Muscle of leg (tissue), 3 donors: ENCODE measurements at regions not wholly inside any gene's neighbourhood (a gene's known extent, or its start where the extent isn't known, plus 50 kb on each side); places are given as distances from the start of the nearest gene placed in this dataset.
A peak's percentile ranks its signal among the peaks of the same experiment; 100 is the strongest.

Experiments
- DNase-seq: peaks from one replicate; pipeline ENCODE4 v3.0.0; 2013
- H3K27ac ChIP-seq: one replicate; pipeline ENCODE4 v1.5.1; 2013; ENCODE audit warnings: mild to moderate bottlenecking, low read length, control low read depth
- H3K27me3 ChIP-seq: one replicate; pipeline ENCODE4 v1.6.1; 2013; ENCODE audit warnings: low read length; ENCODE audit not compliant: control insufficient read depth, insufficient read depth
- H3K36me3 ChIP-seq: one replicate; pipeline ENCODE4 v1.6.1; 2013; ENCODE audit warnings: low read length; ENCODE audit not compliant: control insufficient read depth, insufficient read depth
- H3K4me1 ChIP-seq: one replicate; pipeline ENCODE4 v1.6.1; 2013; ENCODE audit warnings: low read length; ENCODE audit not compliant: control insufficient read depth, insufficient read depth
- H3K4me3 ChIP-seq: one replicate; pipeline ENCODE4 v1.5.1; 2013; ENCODE audit warnings: low read length, control low read depth
- H3K9me3 ChIP-seq: replicated peaks from 2 replicates; pipeline ENCODE4 v1.6.1; 2013; ENCODE audit warnings: low read depth, low read length; ENCODE audit not compliant: control insufficient read depth
- WGBS: methylation state at CpG from one replicate; pipeline ENCODE4 v1.1.5; 2013; ENCODE audit warnings: missing lambda C conversion rate; ENCODE audit not compliant: insufficient coverage; 5-methylcytosine and 5-hydroxymethylcytosine counted together

DNA sequence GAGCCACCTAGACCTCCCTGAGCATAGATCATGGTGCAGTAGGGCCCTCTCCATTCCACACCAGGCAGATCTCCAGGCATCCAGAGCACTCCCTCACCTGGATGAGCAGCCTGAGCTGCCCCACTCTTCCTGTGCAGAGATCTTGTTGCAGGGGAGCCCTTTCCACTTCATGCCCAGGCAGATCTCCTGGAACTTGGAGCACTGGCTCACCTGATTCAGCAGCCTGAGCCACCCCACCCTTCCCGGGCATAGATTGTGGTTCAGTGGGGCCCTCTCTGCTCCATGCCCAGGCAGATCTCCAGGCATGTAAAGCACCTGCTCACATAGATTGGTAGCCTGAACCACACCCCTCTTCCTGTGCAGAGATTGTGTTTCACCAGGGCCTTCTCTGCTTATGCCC is 78.0 kb downstream of the SEC16B start:
- no peak overlapping the region for H3K4me3 ChIP-seq
- 100% methylated on average over 1 of the region's 1 CpG for WGBS

DNA sequence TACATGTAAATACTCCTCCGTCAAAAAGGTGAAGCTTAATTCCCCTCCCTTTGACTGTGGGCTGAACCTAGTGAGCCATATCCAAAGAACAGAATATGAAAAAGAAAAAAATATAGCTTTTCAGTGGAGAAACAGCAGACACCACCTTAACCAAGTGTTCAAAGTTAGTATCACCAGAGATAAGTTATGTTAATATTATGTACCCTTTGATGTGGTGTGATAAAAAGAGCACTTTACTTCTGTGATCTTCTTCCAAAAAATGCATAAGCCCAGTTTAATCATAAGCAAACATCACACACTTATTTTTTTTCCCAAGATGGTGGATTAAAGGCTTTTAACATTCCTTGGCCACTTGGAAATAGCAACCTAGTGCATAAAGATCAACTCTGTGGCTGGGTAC is 79.4 kb downstream of the SEC16B start:
- DNase-seq, result no peak
- H3K4me3 ChIP-seq, result no peak overlapping the region
- no peaks in the 10 kb centered on the region for H3K36me3 ChIP-seq
- no peak overlapping the region for H3K27ac ChIP-seq
- H3K4me1 ChIP-seq, result no peaks in the 10 kb centered on the region
- H3K9me3 ChIP-seq, result peaks cover 10% of the 10 kb centered on the region
- H3K27me3 ChIP-seq, result peaks cover 2% of the 10 kb centered on the region
- WGBS, result no CpG with 5 or more reads among the region's 1 CpG

More for the DNA sequence above, 78.0 kb downstream of the SEC16B start:
- Histone ChIP-seq H3K27me3 (peaks cover 2% of the 10 kb centered on the region), H3K4me1 (no peaks in the 10 kb centered on the region), H3K27ac (no peak overlapping the region), H3K36me3 (no peaks in the 10 kb centered on the region), H3K9me3 (peaks cover 10% of the 10 kb centered on the region)
- DNase-seq, result no peak

DNA sequence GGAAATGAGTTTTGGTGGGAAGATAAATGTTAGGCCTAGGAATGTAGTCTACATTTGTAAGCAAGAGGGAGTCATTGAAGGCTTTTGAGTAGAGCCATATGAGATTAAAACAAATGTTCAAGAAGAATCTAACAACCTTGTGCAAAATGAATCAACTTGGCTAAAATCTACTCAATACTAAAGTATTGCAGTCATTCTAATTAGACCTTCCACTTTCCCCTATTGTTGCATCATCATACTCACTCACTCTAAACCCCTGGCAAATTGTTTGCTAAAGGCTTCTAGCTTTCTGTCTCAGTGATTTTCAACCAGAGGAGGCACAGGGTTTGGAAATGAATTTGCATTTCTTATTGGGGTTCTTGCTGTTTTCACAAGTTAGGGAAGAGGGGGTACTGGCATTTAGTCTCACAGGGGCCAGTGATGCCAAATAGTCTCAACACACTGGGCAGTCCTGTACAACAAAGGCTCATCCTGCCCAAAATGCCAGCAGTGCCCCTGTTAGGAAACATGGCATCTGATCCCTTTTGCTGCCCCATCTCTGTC is 85.3 kb downstream of the SEC16B start:
- Histone ChIP-seq H3K27ac (no peak overlapping the region), H3K27me3 (no peaks in the 10 kb centered on the region), H3K4me3 (no peak overlapping the region), H3K4me1 (no peaks in the 10 kb centered on the region), H3K36me3 (no peaks in the 10 kb centered on the region), H3K9me3 (no peaks in the 10 kb centered on the region)
- no peak for DNase-seq

DNA sequence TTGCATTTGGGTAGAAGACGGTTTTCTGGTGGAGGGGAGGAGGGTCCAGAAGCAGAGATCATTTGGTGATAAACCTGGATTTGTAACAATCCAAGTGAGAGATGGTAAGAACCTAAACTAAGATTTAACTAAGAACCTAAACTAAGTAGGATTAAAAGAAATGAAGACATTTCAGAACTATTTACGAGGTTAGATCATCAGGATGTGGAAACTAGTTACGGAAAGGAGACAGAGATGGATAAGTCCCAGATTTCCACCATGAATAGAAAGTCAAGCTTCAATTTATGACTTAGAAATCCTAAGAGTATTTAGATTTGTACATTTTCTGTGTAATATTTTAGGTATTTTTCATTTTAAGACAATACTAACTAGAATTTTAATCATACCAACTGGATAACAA is 86.3 kb downstream of the SEC16B start:
- no peaks in the 10 kb centered on the region for H3K4me1 ChIP-seq
- H3K27me3 ChIP-seq, result no peaks in the 10 kb centered on the region
- WGBS, result no CpG with 5 or more reads among the region's 3 CpGs
- H3K9me3 ChIP-seq, result no peaks in the 10 kb centered on the region
- H3K27ac ChIP-seq, result no peak overlapping the region
- no peak overlapping the region for H3K4me3 ChIP-seq
- H3K36me3 ChIP-seq, result no peaks in the 10 kb centered on the region
- no peak for DNase-seq

DNA sequence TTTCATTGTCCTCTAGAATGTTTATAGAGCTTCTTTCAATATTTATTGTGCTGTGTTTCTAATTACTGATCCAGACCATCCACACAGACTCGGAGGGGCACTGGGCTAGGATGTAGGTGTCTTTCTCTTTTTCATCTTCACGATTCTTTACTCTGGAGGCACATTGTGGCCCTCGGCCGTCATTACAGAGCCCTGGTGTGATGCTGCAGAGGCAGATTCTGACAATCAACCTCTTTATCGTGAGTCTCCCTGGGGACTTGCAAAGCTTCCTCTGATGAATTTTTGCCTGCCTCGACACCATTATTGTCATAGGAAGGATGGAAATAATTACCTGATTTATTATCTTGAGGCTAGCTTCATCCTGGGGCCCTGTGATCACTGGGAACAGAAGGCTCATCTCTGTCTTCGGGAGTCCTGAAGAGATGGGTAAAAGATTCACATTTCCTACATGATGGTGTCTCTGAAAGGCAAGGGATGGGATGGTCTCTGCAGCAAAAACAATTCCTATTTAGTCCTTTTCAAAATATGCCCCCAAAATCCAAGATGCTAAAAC is 89.4 kb downstream of the SEC16B start:
- H3K4me1 ChIP-seq, result no peaks in the 10 kb centered on the region
- no peaks in the 10 kb centered on the region for H3K36me3 ChIP-seq
- no peak for DNase-seq
- H3K9me3 ChIP-seq, result no peaks in the 10 kb centered on the region
- H3K27me3 ChIP-seq, result no peaks in the 10 kb centered on the region
- WGBS, result no CpG with 5 or more reads among the region's 7 CpGs
- no peak overlapping the region for H3K27ac ChIP-seq
- H3K4me3 ChIP-seq, result no peak overlapping the region

DNA sequence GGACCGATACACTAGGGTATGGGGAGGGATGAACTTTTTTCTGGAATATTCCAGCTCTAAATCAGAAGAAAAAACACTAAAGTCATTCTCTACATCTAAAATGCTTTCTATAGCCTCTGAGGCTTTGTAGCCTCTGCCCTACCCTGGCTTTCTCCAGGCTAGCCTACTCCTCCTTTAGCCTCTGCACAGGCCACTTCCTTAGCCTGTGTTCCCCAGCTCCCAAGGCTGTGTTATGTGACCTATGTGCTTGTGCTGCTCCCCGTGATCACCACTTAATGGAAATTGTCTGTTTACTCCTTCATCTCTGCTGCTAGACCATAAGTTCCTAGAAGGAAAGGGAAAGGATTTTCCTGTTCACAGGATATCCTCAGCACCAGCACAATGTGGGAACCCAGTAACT is 92.8 kb downstream of the SEC16B start:
- DNase-seq, result no peak
- Histone ChIP-seq H3K9me3 (no peaks in the 10 kb centered on the region), H3K27me3 (no peaks in the 10 kb centered on the region), H3K4me1 (no peaks in the 10 kb centered on the region), H3K27ac (no peak overlapping the region), H3K36me3 (no peaks in the 10 kb centered on the region), H3K4me3 (no peak overlapping the region)
- WGBS, result no CpG with 5 or more reads among the region's 2 CpGs

DNA sequence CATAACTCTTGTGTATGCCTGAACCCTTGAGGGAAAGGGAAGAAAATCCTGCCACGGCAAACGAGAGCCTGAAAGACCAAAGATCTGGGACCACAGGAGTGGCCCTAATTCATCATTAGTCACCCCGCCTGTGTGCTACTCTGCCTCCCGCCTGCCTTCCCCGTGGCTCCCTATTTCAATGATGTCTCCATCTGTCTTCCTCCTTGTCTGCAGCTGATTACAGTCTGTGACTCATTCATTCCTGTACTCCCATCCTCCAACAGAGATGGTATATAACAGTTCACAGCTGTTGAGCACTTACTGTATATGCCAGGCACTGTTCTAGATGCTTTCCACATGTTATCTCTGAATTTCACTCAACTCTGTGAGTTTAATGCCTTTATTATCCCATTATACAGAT is 96.6 kb downstream of the SEC16B start:
- H3K27me3 ChIP-seq, result no peaks in the 10 kb centered on the region
- DNase-seq, result peak; percentile 29
- WGBS, result 21% methylated on average over 5 of the region's 5 CpGs
- no peaks in the 10 kb centered on the region for H3K9me3 ChIP-seq
- H3K27ac ChIP-seq, result no peak overlapping the region
- no peak overlapping the region for H3K4me3 ChIP-seq
- no peaks in the 10 kb centered on the region for H3K36me3 ChIP-seq
- H3K4me1 ChIP-seq, result no peaks in the 10 kb centered on the region

DNA sequence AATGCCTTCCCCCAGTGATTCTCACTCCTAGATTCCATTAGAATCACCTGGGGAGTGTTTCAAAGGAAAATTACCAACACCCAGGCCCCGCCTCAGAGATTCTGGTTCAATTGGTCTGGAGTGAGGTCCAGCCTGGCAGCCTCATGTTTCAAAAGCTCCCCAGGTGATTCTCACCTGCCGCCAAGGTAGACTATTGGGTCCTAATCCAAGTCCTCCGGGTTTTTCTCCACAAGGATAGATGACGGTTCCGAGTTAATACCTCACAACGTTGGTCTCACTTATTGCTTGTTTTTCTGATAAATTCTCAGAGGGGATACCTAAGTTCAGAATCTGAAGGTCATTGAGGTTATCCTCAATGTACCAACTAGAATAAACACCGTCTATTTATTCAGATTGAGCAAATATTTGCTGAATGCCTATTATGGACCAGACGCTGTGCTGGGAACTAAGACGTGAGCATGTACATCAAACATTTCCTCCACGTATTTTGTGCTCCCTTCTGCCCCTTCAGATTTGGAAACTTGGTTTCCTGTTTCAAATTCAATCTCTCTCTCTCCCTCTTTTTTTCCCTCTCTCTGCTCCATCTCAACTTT is 97.5 kb downstream of the SEC16B start:
- no peaks in the 10 kb centered on the region for H3K4me1 ChIP-seq
- 66% methylated on average over 8 of the region's 10 CpGs for WGBS
- no peaks in the 10 kb centered on the region for H3K27me3 ChIP-seq
- H3K36me3 ChIP-seq, result no peaks in the 10 kb centered on the region
- H3K27ac ChIP-seq, result no peak overlapping the region
- H3K9me3 ChIP-seq, result no peaks in the 10 kb centered on the region
- no peak overlapping the region for H3K4me3 ChIP-seq
- DNase-seq, result no peak

DNA sequence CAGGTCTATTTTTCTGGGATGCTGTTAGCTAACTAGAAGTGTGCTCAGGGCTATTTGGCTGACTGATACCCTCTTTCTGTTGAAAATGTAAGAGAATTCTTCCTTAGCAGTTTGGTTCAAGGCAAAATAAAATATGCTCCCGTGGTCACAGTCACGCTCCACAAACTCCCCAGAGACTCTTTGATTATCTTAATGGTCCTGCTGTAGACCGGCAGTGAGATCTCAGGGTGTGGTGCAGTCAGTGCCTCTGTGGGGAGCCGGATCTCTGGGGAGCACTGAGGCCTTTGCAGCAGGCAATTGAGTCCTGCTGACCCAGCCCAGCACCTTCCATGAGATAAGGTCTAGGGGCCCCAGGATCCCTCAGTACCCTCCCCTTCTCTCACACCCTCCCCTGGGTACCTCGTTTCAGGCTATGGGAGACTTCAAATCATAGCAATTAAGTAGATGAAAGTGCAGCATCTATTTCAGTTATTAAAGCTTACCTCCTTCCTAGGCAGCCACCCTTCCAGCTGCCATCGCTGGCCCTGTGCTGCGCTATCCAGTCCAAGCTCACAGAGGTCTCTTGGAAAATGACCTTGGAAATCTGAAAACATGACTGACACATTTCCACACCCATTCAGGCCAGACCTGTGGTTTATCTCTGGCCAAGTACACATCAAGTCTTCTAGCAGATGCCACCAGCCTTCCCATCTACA is 98.1 kb downstream of the SEC16B start:
- Histone ChIP-seq H3K4me3 (no peak overlapping the region), H3K4me1 (no peaks in the 10 kb centered on the region), H3K36me3 (no peaks in the 10 kb centered on the region), H3K27me3 (no peaks in the 10 kb centered on the region), H3K27ac (no peak overlapping the region), H3K9me3 (no peaks in the 10 kb centered on the region)
- WGBS, result 67% methylated on average over 2 of the region's 7 CpGs
- no peak for DNase-seq

DNA sequence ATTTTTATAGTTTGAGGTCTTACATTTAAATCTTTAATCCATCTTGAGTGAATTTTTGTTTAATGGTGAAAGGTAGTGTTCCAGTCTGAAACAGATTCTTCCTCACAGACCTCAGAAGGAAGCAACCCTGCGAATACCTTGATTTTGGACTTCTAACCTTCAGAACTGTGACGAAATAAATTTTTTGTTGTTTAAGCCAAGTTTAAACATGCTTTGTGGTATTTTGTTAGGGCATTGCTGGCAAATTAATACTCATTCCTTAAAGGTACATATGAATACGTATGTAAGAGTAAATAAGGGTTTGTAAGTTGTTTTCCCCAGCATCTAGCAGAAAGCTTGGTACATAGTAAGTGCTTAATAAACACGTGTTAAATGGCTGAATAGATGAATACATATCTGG is 100.3 kb downstream of the SEC16B start:
- Histone ChIP-seq H3K27ac (no peak overlapping the region), H3K4me1 (no peaks in the 10 kb centered on the region), H3K36me3 (no peaks in the 10 kb centered on the region), H3K27me3 (no peaks in the 10 kb centered on the region), H3K9me3 (peaks cover 2% of the 10 kb centered on the region), H3K4me3 (no peak overlapping the region)
- WGBS, result 78% methylated on average over 1 of the region's 4 CpGs
- no peak for DNase-seq
